AG08395 (cell line): ENCODE measurements at regions not wholly inside any gene's neighbourhood (a gene's known extent, or its start where the extent isn't known, plus 50 kb on each side); places are given as distances from the start of the nearest gene placed in this dataset.

Experiments used
- DNase-seq: peaks from one replicate; pipeline ENCODE4 v3.0.0; 2012; ENCODE audit warnings: mixed read lengths, low spot score

DNA sequence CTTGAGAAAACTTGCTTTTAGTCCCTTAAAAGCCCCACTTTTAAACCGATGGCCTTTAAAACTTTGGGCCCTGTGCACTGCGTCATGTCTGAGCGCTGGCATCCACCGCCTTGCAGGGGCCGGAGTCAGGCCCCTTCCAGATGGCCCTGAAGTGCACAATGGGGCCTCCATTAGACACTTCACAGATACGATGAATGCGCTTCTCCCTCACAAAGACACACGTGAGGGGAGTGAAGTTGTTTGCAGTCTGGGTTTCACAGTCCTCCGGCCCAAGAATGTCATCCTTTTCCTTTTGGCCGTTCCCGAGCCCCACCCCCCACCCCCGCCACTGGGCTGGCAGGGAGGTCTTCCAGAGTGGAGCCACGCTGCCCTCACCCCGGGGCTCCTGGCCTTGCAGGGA, 415.1 kb upstream of the SALL3 start:
- DNase-seq = no peak

DNA sequence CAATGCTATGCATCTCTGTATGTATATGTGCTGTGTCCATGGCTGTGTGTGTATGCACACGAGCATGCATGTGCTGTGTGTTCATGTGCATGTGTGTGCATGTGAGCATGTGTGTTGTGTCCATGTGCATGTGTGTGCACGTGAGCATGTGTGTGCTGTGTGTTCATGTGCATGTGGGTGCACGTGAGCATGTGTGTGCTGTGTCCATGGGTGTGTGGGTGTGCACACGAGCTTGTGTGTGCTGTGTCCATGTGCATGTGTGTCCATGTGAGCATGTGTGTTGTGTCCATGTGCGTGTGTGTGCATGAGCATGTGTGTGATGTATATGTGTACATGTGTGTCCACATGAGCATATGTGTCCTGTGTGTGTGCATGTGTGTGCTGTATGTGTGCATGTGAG, 414.4 kb upstream of the SALL3 start:
- DNase-seq = no peak

DNA sequence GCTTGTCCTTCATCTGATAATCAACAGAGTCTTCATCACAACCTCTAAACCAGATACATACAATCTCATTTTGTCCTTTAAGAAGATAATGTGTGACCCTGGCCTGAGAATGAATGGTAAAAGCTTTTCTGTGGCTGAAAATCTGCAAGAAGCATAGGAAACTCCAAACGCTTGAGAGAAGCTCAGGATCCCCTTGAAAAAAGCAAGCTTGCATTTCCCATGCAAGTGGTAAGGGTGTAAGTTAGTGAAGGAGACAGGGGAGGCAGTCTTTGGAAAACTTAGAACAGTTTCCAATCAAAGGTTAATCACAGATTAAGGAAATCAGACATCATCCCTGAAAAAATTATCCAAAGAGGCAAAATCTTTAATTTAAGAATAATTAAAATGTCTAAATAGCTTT, 413.6 kb upstream of the SALL3 start:
- DNase-seq = no peak

DNA sequence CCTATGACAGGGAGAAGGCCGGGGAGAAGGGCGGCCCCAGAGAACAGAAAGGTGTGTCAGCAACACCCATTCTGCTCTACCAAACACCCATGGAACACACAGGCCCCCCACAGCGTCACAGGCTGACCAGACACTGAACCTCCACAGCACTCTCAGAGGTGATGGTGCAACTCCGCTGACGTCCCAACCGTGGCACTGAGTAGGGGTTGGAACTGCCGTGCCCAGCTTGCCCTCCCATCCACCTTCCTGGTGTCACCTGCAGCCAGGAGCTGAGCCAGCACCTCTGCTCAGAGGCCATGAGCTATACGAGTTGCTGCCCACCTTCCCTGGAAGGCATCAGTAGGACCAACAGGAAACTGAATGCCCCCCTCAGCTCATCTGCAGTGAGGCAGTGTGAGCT, 412.9 kb upstream of the SALL3 start:
- DNase-seq = no peak

- DNase-seq = no peak
Observed at GRCh38 chr18:78571063-78571785, 408.4 kb upstream of the SALL3 start.

- DNase-seq = no peak
Observed at GRCh38 chr18:78571831-78572347, 407.7 kb upstream of the SALL3 start.

GRCh38 chr18:78573773-78574172, 405.8 kb upstream of the SALL3 start:
- DNase-seq = no peak

- no peak for DNase-seq
Observed at GRCh38 chr18:78576967-78577366, 402.7 kb upstream of the SALL3 start.

DNA sequence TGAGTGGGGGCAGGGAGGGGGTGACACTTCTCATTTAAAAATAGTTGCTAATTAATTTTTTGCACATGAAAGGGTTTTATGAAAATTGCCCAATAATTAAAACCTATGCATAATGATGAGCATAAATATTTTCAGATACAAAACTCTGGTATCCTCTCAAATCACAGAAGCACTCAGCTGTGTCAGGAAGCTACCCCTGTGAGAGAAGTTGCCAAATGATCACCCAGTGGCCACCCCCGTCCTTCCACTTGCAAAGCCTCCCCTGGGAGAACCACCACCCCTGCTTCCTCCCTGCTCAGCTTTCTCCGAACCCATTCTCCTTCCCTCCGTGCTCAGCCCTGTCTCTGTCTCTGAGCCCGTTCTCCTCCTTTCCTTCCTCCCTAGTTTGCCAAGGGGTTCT, 400.2 kb upstream of the SALL3 start:
- DNase-seq = no peak

- no peak for DNase-seq
Observed at GRCh38 chr18:78579854-78580577, 399.6 kb upstream of the SALL3 start.

GRCh38 chr18:78580835-78581339, 398.7 kb upstream of the SALL3 start:
- DNase-seq = no peak

- no peak for DNase-seq
Observed at GRCh38 chr18:78582181-78582709, 397.4 kb upstream of the SALL3 start.

DNA sequence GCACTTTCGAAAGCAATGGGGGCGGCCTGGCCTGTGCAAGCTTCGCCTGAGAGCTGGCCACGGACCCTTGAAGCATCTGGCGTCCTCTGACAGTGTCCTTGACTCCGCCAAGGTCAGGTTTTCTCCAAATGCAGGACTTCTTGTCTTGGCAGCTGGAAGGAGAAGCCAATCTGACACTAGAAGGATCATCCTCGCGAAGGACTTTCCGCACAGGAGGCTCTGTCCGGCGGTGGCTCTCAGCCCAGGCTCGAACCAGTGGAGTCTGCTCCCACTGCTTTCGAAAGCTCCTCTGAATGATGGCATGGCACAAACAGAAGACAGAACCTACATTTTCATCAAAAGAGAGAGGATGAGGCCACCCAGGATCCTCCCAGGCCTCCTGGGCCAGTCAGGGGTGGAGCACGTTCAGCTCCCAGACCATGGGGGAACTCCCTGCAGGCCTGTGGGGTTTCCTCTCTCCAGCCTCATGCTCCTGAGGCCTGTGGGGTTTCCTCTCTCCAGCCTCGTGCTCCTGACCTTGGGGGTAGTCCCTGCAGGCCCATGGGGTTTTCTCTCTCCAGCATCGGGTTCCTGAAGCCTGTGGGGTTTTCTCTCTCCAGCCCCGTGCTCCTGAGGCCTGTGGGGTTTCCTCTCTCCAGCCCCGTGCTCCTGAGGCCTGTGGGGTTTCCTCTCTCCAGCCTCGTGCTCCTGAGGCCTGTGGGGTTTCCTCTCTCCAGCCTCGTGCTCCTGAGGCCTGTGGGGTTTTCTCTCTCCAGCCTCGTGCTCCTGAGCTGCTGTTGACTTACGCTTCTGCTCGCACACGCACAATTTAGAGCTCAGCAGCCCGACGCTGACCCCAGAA, 396.5 kb upstream of the SALL3 start:
- DNase-seq = no peak

DNA sequence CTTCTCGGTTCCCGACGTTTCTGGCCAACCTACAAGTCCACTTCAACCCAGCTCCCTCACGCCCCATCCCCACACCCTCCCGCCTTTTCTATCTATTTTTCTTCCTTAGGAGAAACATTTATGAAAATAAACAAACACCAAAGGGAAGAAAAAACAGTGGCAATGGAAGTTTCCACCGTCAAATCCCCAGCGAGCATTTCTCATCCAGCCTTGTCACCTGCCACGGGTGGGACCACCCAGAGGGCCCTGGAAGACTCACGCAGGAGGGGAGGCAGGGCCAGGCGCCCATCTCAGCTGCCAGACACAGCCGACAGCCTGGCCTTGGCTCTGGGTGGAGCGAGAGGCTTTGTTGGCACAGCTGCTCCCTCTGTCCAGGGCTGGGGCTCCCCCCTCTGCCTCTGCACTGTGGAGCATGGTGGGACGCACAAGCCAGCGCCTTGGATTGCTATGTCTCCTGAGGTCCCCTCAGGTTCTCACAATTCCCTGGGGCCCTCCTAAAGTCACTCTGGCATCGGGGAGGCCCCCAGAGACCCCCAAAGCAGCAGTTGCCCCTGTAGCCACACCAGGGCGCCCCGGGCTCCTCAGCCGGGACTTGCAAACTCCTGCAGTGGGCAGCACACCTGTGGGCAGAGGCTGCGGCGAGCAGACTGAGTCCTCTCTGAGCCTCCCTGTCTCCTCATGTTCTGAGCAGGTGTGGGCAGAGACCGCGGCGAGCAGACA, 395.7 kb upstream of the SALL3 start:
- DNase-seq = no peak

DNA sequence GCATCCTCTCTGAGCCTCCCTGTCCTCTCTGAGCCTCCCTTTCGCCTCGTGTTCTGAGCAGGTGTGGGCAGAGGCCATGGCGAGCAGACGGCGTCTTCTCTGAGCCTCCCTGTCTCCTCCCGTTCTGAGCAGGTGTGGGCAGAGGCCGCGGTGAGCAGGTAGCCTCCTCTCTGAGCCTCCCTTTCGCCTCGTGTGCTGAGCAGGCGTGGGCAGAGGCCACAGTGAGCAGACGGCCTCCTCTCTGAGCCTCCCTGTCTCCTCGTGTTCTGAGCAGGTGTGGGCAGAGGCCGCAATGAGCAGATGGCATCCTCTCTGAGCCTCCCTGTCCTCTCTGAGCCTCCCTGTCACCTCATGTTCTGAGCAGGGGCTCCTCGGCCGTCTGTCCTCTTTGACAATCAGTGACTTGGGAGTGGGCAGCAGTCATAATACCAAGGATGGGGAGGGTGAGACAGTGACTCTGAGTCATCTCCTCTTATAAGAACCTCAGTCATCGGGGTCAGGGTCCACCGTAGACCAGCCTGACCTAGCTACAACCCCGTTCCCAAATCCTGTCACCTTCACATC, 395.1 kb upstream of the SALL3 start:
- DNase-seq = no peak

DNA sequence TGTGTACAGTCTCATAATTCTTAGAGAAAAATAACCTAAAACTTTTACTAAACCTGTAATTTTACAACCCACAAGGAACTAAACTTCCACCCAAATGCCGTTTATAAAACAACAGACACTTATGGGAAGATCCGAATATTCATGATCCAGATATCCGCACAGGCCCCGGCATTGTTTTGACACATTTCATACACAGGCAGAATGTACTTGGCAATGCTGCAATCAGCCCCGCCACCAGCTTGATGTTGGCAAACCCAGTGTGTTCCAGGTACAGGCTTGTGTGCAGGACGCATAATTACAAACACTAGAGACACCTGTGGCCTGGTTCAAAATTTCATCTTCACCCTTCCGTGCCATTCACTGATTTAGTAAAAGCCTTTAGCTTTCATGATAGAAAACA, 393.0 kb upstream of the SALL3 start:
- DNase-seq = no peak

DNA sequence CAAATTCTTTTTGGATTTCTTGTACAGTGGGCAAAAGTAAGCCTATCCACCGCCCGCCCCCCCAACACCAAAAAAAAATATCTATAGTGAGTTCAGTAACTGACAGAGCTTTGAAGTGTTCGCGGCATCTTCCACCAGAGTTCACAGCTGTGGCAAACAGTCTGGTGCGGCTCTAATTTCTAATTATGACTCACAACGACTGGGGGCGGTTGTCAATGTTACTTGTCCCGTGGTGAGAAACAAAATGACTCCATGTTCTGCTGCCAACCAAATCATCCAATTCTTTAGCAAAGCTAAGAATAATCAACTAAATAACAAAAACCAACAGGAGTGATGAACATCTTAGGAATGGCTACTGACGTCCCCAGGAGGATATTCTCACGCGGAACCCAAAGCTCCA, 392.5 kb upstream of the SALL3 start:
- no peak for DNase-seq

DNA sequence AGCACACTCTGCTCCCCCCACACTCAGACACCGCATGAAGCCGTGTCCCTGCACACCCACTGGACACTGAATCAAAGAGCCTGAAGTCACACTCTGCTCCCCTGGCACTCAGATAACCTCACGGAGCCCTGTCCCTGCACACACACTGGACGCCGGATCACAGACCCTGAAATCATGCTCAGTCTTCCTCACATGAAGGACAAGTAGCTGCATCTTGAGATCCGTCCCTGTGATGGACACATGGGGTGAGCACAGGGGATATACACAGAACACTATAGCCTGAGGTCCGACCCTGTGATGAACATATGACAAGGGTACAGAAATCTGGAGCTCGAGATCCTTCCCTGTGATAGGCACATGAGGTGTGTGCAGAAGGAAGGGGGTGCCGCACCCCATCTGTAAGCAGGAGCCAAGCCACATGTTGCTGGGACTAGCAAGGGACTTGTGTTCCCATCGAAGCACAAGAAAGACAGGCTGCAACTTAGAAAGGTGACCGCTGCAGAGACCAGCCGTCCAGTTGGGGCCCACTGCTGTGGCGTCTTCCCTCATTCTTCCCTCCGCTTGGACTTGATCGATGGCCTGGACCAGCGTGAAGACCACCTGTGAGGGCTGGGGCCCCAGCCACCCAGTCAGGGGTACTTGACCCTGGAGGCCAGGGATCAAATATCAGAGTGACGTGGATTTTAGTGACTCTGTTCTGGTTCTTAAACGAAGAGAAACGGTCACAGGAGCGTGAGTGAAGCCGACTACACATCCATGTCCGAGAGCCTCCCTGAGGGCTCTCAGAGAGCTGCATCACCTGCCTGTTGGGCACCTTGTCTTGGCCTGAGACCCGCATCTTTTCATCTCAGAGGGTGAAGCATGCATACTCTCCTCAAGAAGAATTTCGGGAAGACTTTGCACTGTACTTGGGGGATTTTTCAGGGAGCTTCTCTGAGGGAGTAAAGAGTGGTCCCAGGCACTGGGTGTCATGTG, 391.7 kb upstream of the SALL3 start:
- no peak for DNase-seq

- no peak for DNase-seq
Observed at GRCh38 chr18:78589916-78590437, 389.6 kb upstream of the SALL3 start.

- no peak for DNase-seq
Observed at GRCh38 chr18:78595453-78595852, 384.2 kb upstream of the SALL3 start.
